Choroid plexus epithelial cell (primary cell): ENCODE measurements at regions not wholly inside any gene's neighbourhood (a gene's known extent, or its start where the extent isn't known, plus 50 kb on each side); places are given as distances from the start of the nearest gene placed in this dataset.
A peak's percentile ranks its signal among the peaks of the same experiment; 100 is the strongest.
"Not testable (repeated sequence)": the region's sequence is repeated elsewhere in the genome, so short reads cannot be mapped to it uniquely, and the experiment has no call there.

ENCODE experiments used
- DNase-seq: peaks from one replicate; pipeline ENCODE4 v3.0.0-alpha.2; 2010; ENCODE audit warnings: low read depth
- H3K4me3 ChIP-seq: 2 replicates; pipeline ENCODE4 v1.5.1; 2011; ENCODE audit warnings: low read depth, mild to moderate bottlenecking, control low read depth, low read length, moderate library complexity
- TF ChIP-seq, protein P1 (sequence below): conservative IDR thresholded peaks from 2 replicates; pipeline ENCODE4 v1.5.1; 2011; ENCODE audit warnings: low read depth, mild to moderate bottlenecking, control low read depth, inconsistent platforms, low read length, moderate library complexity

DNA sequence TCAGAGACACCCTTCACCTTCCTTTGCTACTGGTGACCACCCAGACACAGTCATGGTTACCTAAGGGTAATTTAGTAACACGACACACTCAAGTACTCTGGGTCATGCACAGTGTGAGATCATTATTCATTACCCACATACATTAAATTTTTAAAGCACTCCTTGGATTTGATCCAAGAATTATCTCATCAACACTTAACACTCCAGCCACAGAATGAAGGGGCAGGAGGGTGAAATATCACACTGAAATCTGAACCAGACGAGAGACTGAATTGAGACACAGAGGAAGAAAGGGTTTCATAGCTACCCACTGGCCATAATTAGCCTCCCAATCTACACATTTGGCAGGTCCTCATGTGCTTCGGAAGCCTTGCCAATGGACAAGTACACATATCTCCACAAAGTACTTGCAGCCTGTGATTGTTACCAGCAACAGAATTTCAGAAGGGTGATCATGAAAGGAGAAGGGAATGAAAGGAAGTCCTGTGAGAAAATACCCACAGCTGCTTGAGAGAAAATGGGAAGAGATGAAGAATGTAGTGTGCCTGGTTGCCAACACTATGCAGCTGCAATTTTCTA lies 189.3 kb downstream of the POLR1F start:
- H3K4me3 ChIP-seq = no peak overlapping the region
- peak; percentile 90 for DNase-seq
- TF ChIP-seq, protein P1, sequence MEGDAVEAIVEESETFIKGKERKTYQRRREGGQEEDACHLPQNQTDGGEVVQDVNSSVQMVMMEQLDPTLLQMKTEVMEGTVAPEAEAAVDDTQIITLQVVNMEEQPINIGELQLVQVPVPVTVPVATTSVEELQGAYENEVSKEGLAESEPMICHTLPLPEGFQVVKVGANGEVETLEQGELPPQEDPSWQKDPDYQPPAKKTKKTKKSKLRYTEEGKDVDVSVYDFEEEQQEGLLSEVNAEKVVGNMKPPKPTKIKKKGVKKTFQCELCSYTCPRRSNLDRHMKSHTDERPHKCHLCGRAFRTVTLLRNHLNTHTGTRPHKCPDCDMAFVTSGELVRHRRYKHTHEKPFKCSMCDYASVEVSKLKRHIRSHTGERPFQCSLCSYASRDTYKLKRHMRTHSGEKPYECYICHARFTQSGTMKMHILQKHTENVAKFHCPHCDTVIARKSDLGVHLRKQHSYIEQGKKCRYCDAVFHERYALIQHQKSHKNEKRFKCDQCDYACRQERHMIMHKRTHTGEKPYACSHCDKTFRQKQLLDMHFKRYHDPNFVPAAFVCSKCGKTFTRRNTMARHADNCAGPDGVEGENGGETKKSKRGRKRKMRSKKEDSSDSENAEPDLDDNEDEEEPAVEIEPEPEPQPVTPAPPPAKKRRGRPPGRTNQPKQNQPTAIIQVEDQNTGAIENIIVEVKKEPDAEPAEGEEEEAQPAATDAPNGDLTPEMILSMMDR = no peak

DNA sequence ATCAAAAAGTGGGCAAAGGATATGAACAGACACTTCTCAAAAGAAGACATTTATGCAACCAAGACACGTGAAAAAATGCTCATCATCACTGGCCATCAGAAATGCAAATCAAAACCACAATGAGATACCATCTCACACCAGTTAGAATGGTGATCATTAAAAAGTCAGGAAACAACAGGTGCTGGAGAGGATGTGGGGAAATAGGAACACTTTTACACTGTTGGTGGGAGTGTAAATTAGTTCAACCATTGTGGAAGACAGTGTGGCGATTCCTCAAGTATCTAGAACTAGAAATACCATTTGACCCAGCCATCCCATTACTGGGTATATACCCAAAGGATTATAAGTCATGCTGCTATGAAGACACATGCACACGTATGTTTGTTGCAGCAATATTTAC lies 191.3 kb downstream of the POLR1F start:
- H3K4me3 ChIP-seq, DNase-seq: not testable (repeated sequence)

DNA sequence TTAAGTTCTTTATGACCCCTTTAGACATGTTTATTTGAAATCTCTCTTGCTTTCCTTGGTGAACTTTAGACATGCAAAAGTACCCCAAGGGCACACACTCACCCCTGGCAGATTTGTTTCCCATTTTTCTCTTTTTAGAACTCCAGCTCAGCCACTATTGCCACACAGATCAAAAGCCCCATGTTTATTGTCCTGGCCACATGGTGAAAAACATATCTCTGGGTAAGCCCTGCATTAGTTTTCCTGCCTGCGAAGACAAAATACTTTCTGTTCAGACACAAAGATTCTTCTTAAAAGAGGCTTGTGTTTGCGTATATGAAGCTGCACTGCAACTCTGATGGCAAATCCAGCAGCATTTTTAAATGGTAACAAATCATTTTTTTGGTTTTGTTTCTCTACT lies 200.0 kb downstream of the POLR1F start:
- peak; percentile 69 for DNase-seq
- TF ChIP-seq, protein P1 = no peak

DNA sequence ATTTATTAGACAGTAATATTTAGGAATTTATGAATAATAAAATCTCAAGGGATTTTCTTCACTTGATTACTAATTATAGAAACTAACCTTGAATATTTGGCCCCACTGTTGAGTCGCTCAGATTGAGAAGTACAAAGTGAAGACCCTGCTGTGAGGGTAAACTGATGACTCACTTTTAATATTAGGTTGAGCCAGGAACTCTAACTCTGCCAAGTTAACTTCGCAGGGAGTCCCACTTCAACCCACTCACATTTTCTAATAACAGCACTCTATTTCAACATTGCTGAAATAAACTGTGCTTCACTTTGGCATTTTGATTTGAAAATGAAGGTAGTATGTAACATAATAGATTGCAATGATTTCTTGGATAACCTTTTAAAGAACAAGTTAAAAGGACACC lies 200.7 kb downstream of the POLR1F start:
- H3K4me3 ChIP-seq = no peak overlapping the region
- TF ChIP-seq, protein P1 = no peak
- peak; percentile 92 for DNase-seq

More for the DNA sequence above, 200.0 kb downstream of the POLR1F start:
- H3K4me3 ChIP-seq = no peak overlapping the region

DNA sequence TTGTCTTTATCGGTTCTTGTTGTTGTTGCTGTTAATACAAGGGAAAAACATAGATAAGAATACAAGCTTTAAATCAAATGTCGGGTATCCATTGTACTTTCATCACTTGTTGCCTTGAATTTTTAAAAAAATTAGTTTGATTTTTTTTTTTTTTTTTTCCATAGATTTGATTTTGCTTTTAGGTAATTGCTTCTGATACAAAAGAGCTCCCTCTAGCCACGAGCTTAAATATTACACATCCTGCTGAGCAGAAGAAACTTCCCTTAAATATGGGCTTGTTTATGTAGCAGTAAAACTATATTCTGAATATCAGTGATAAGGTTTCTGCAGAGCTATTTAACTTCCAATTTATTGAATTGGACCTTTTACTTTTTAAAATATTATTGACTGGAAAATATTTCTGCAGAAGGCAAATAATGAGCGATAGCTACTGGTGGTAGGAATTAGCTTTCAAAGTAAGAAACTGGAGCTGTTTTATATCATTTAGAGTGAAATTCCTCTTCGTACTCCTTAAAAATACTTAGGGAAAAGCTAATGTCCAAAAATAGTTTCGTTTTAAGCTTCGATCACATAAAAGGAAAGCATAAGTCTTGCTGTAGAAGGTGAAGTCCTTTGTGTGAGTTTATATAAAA lies 216.9 kb downstream of the POLR1F start:
- TF ChIP-seq, protein P1 = peak; percentile 62
- peak; percentile 83 for DNase-seq
- no peak overlapping the region for H3K4me3 ChIP-seq

DNA sequence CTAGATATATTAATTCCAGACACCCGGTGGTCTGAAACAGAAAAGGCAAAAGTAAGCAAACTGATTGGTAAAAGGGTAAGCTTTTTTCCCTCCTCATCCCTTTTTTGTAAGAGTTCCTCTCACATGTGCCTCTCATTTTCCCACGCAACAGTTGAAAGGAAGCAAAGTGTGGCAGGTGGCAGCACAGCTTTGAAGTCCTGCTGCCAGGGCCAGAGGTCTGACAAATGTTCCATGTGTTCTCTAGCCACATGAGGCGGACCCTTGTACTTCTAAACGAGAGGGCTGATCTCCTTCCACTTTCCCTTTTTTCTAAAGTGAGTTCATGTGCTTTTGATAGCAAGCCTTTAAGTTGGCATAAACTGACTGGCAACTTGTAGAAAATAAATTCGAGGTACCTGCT lies 217.5 kb downstream of the POLR1F start:
- TF ChIP-seq, protein P1 = no peak
- H3K4me3 ChIP-seq = no peak overlapping the region
- DNase-seq = no peak

DNA sequence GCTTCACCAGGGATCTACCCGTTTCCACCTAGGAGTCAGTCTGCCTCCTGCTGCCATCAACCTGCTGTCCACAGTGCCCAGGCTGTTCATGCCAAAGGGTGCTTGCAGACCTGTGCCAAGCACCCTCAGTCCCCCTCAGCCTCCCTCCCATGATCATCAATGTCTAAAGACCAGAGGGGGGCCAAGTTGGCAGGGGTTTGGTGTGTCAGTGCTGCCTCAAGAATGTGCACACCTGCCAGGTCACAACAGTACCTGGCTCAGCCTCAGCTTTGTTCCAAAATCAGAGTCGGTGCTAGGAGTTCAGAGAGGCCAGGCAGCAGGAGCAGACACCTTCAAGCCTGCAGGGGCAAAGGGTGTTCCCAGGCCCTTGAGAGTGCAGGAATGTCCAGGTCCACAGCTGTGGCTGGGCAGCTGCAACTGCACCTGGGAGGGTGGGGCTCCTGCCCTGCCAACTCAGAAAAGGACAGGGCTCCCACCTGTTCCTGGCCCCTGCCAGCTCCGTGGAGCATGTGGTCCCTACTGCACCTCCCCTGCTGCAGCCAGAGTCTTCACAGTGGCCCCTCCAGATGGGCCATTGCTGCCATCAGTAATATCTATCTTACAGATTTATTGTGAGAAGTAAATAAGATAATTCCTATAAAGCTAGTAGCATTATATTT lies 219.5 kb downstream of the POLR1F start:
- no peak for DNase-seq
- TF ChIP-seq, protein P1 = no peak
- no peak overlapping the region for H3K4me3 ChIP-seq
